ENCODE measurements at regions not wholly inside any gene's neighbourhood (a gene's known extent, or its start where the extent isn't known, plus 50 kb on each side); places are given as distances from the start of the nearest gene placed in this dataset.
"Not testable (repeated sequence)": the region's sequence is repeated elsewhere in the genome, so short reads cannot be mapped to it uniquely, and the experiment has no call there.

DNA sequence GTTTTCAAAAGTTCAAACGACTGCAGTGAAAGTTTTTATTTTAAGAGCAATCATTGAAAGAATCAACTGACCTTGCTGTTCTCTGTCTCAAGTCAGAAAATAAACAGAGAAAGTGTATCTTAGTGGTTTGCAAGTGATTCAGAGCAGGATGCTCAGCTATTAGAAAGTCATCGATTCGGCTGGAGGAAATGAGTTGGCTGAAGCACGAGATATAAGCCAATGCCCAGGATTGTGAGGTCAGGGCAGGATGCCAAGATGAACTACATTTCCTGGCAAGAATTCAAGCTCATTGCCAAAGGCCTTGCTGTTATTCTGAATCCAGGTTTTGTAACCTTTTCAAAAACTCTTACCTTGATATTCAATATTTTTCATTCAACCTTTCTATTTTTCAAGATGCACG, 541.4 kb upstream of the BOD1L1 start:
- DNase-seq (ENCODE audit: low read depth in 3 of 3): no peak

DNA sequence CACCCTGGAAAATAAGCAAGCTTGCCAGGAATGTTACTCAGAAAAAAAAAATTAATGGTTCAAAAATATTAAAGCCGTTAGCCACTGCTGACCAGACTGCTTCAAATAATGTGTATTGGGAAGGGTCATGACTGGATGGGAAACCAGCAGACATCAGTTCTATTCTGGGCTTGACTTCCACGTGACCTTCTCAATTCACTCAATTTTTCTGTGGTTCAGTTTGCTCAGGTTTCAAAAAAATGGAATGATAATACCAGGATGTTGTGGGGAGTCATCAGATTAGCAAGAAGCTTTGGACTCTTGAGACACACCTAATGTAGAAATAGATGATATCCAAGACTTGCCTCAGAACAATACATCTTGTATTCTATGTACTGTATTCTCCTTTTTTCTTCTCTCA, 541.9 kb upstream of the BOD1L1 start:
- DNase-seq (ENCODE audit: low read depth in 3 of 3): no peak

DNA sequence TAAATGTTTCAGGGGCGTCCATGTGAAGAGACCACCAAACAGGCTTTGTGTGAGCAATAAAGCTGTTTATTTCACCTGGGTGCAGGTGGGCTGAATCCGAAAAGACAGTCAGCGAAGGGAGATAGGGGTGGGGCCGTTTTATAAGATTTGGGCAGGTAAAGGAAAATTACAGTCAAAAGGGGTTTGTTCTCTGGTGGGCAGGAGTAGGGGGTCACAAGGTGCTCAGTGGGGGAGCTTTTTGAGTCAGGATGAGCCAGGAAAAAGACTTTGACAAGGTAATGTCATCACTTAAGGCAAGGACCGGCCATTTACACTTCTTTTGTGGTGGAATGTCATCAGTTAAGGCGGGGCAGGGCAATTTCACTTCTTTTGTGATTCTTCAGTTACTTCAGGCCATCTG, 542.4 kb upstream of the BOD1L1 start:
- DNase-seq (ENCODE audit: low read depth in 3 of 3): not testable (repeated sequence)

DNA sequence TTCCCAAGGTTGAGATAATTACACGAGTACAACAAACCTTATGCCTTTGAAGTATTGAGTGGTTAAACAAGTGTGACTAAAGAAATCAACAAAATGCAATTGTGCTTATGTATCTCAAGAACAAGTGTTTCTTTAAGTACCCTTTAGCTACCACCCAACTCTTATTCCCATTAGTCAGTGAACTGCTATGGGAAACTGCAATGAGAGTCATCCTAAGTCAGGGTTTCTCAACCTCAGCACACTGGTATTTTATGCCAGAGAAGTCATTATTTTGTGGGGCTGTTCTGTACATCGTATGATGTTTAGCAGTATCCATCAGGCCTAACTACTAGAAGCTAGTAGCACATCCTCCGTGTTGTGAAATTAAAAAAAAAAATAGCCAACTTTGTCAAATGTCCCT, 549.1 kb upstream of the BOD1L1 start:
- no peak for DNase-seq (ENCODE audit: low read depth in 3 of 3)

DNA sequence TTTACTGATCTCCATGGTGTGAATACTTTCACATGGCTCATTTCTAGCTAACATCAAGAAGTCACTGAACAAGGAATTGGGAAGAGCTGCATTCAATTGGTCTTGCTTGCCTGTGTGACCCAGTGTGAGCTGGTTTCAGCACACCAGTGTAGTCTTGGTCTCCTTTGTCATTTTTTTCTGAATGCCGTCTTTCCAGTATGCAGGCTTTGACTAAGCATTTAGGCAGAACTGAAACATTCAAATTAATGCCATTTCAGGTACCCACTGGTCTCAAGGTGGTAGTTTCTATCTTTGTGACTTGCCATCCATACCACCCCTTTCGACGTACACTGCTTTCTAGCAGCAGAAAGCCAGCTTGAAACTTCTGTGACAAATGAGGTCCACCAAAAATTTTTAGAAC, 550.5 kb upstream of the BOD1L1 start:
- no peak for DNase-seq (ENCODE audit: low read depth in 3 of 3)

DNA sequence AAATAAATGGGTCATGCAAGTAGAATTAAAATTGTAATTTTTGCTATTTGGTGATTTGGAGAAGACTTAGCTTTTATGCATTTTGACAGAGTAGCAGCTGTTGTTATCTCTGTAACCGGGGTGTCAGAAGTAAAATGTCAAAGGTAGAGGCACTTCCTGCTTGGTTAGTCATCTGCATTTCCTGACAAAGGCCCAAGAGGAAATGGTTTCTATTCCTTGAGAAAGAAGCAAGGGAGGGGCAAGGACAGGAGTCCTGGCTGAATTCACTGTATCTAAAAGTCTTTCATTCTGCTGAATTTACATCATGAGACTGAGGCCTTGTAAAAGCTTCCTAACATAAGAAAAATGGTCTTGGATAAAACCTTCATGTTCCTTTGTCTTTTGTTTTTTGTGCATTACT, 550.9 kb upstream of the BOD1L1 start:
- DNase-seq (ENCODE audit: low read depth in 3 of 3): no peak

DNA sequence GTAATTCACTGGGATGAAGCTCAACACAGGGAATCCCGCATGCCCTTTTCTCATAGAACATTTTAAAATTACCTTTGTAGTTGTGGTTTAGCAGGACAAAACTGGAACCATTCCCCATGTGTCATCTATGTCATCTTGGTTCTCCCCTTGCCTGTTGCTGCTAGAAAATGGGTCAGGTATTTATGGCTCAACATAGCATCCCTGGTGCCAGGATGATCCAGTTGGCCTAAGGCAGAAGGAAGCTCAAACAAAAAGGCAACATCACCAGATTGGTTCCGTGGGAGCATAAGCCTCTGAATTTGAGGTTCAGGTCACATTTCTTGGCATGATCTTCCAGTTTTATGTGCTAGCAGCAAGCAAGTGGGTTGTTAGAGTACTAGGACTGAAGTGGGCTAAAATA, 552.6 kb upstream of the BOD1L1 start:
- no peak for DNase-seq (ENCODE audit: low read depth in 3 of 3)

DNA sequence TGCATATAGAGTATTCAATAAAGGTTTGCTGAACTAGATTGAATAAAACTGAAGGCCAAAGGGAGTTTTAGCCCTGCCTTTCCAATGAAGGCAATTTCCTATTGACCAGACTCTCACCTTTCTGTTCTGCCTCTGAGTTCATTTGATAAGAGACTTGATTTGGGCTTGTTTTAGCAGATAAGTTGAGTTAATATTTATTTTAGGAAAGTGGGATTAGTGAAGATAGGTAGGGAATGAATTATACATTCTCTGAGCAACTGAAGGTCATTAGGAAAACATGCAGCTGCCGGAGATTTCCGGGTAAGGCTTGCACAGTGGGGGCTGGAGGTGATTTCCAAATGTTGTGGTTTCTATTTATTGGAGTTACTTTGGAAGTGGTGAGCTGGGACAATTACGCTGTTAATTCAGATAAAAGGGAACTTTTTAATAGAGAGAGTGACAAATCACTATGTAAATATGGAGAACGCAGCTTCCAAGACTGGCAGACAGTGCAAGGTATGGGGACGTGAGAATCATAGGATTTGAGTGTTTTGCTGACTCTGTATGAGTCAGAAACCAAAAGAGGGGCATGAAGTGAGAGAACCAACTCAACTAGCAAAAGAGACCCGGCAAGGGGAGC, 553.6 kb upstream of the BOD1L1 start:
- DNase-seq (ENCODE audit: low read depth in 3 of 3): no peak

DNA sequence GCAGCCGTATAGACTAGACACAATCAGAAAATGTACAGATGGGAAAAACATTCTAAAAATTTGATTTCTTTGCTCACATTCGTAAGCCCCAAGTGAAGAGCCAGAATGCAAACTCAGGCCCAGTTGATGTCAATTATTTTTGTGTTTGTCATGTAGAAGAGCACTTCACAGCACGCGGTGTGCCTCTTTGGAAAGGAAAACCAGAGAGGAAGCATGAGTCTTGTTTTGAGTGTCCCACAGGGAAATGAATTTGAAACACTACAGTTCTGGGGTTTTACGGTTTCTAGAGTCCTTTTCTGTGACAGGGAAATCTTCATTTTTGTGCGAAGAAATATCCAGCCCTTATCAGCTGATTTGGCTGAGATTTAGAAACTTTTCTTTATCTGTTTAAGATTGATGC, 554.6 kb upstream of the BOD1L1 start:
- no peak for DNase-seq (ENCODE audit: low read depth in 3 of 3)

DNA sequence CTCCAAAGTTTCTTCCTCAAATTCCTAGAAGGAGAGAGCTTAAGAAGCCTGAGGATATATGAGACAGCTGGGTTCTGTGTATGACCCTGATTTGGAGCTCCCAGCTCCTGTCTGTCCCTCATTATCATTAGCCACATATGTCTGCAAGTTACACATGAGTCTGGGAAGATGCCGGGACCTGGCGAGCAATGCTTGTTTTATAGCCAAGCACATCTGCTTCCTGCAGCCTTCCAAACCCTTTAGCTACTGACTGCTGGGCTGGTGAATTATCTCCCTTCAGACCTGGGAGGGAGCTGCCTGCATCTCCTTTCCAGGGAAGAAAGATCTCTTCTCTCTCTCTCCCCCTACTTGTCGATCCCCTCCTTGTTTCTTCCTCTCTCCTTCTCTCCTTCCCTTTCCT, 556.7 kb upstream of the BOD1L1 start:
- no peak for DNase-seq (ENCODE audit: low read depth in 3 of 3)

DNA sequence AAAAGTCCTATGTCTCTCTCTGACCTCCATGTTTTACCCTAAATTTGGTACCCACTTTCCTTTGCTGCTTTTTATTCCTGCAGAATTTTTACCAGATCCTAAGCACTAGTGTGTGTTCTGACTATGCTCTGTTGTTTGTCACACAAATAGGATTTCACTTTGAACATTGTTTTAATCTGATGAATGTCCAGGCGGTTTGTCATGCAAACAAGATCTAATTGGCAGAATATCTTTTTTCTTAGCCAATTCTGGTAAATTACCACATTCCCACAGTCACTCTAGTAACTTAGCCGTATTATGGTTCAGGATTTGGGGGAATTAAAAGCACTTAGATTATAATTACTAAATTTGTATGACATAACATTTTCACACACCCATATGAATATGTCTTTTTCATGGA, 557.2 kb upstream of the BOD1L1 start:
- DNase-seq (ENCODE audit: low read depth in 3 of 3): no peak

DNA sequence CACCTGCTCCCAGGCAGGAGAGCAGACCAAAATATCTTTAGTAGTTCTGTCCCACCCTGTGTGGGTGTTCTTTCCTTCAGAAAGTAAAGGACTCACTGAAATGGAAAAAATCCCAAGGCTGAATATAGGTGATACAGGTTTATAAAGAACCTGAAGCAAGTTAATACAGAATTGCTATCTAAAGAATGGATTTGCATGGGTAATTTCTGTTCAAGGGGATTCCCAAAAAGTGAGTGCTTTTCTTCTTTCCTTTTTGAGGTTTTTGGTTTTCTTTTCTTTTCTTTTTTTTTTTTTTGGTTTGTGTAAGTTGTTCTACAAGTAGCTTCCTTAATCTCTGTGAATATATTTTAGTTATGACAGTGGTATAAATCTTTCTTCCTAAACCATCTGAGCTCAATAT, 560.7 kb upstream of the BOD1L1 start:
- DNase-seq (ENCODE audit: low read depth in 3 of 3): no peak

DNA sequence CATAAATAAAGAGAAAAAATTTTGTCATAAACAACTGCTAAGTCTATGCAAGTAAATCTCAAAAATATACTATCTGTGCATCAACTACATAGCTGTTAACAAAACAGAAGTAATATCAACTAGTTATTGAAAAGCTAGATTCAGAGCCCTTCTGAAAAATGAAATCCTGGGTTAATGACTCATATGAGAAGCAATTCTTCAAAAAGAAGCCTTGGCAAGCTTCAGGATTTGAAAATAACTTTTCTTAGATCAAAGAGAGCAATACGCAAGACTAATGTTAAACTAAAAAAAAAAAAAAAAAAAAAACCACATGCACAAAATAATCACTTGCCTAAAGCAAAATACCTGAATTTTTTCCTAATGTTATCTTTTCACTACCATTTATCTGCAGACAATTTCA, 566.1 kb upstream of the BOD1L1 start:
- no peak for DNase-seq (ENCODE audit: low read depth in 3 of 3)

DNA sequence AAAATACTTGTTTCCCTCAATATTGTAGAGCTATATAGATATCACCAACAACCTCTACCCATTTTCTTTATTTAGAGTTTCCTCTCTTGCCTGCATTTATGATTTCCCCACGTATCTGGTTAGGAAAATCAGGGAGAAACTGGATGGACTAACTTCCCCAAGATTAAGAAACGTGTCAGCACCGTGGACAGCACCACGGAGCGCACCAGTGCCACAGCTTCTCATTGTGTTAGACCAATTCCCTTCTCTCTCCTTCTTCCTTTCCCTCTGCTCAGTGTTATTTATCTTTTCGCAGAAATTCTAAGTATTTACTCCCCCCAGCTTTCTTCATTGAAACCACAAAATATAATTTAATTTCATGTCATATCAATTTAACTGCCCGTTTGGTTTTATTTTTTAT, 568.6 kb upstream of the BOD1L1 start:
- no peak for DNase-seq (ENCODE audit: low read depth in 3 of 3)

DNA sequence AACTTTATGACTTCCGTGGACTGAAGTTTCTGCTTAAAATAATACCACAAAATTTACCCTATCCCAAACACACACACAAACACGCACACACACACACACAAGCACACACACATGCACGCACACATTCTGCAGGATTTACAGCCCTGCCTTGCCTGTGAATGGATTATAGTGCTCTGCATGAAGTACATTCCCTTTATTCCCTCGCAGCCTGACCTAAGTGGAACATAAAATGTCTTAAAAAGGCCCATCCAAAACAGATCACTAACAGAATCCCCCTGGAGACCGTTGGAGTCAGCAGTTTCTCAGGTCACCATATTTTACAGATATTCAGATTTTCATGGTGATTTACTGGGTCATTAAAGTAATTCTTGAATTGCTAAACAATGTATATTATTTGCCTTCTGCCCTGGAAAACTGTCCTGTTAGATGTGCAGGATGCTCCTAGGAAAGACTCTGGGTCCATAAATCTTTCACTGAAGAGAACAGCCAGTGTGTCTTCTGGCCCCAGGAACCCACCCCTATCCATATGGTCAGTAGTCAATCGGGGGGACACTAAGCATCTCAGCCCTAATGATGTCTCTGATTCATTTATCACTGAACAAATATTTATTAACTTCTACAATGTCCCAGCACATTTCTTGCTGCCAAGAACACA, 587.7 kb upstream of the BOD1L1 start:
- DNase-seq (ENCODE audit: low read depth in 3 of 3): no peak

DNA sequence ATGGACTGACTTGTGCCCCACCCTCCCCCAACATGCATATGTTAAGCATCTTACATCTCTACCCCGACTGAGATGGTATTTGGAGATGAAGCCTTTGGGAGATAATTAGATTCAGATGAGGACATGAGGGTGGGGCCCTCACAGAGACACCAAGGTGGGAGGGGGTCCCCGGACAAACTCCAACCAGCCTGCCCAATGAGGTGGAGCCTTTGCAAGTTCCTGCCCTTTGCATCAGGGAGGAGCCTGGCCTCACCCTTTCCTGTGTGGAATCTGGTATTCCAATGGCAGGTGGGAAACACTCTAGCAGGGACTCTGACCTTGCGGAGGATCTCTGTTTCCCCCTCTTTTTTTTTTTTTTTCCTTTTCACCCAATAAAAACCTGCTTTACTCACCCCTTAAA, 589.9 kb upstream of the BOD1L1 start:
- no peak for DNase-seq (ENCODE audit: low read depth in 3 of 3)

DNA sequence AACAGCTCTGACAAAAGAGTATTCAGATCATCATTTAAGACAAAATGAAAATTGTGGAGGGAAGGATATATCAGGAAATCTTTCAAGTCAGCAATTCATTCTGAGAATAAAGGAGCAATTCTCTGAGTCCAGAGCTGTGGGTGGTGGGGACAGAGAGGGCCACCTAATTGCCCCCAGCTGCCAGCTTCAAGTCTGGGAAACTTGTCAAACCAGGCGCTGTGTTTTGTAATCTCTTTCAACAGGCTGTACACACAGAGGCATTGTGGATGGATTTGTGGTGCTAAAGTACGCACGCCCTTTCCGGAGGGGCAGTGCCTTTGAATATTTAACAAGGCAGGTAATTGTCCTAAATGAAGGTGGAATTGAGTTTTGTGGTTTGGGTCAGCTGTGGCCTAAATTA, 591.1 kb upstream of the BOD1L1 start:
- DNase-seq (ENCODE audit: low read depth in 3 of 3): no peak

DNA sequence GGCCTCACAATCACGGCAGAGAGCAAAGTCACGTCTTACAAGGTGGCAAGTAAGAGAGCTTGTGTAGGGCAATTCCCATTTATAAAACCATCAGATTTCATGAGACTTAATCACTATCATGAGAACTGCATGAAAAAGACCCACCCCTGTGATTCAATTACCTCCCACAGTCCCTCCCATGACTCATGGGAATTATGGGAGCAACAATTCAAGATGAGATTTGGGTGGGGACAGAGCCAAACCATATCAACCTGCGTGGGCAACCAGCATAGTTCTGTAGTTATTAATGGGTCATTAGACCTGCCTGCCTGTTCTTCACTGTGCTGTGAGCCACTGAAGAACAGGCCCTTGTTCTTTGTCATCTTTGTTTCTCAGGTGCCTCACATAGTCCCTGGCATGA, 593.7 kb upstream of the BOD1L1 start:
- no peak for DNase-seq (ENCODE audit: low read depth in 3 of 3)

DNA sequence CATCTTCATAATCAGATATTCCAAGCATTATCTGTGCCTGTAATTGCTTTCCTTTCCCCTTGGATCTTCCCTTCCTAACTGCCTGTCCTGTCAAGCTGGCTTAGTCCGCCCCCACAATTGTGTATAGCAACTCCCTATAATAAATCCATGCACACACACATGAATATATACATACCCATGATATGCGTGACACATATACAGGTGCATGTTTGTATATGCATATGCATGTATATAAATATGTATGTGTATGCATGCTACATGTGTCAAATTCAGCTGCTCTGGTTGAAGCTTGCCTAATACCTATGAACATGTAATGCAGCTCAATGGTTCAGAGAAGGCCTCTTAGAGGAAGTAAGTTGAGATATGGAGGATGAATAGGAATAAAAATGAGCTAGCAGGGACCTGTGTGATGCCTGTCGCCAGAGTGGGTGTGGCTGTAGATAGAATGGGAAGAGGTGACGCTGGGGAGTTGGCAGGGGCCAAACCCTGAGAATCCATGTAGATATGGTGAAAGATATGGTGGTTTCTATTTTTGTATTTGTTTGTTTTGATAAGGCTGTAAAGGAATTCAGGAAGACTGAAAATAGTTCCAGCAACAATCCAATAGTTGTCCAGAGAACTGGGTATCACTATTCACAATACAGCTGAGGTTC, 595.0 kb upstream of the BOD1L1 start:
- DNase-seq (ENCODE audit: low read depth in 3 of 3): no peak

DNA sequence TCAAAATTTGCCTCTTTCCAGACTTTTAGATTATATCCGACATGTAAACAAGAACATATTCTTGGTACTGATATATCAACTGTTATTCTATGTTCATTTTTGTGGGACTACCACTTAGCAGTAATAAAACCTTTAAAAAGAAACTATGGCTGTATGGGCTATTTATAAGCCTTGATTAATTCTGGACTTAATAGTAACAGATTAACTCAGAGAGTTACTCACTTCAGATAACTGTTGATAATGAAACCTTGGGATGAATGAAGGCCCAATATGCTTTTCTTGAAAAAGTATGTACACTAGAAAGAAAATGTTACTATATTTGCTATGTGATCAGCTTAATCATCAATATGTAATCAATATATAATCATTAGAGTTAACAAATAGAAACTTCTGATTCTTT, 595.9 kb upstream of the BOD1L1 start:
- no peak for DNase-seq (ENCODE audit: low read depth in 3 of 3)

DNA sequence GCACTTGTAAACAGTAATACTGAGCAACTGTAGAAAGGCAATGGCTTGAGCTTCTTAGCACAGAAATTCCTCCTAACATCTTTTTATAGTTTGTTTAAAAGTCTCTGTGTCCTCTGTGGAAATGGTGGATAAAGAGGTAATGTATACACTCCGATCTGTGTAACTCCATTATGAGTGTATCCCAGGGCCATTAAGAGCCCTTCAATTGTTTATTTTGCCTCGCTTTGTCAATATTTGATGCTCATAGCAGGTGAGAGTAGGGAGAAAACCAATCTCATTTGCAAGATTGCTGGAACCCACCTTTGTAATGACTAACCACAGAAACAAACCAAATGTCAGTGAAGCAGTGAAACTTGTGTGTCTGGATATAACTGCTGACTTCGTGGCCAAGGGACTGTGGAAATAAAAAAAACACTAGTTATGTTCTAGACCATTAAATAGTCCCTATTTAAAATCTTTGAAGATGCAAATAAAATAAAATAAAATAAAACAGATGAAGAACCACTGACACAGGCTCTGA, 598.2 kb upstream of the BOD1L1 start:
- DNase-seq (ENCODE audit: low read depth in 3 of 3): no peak

DNA sequence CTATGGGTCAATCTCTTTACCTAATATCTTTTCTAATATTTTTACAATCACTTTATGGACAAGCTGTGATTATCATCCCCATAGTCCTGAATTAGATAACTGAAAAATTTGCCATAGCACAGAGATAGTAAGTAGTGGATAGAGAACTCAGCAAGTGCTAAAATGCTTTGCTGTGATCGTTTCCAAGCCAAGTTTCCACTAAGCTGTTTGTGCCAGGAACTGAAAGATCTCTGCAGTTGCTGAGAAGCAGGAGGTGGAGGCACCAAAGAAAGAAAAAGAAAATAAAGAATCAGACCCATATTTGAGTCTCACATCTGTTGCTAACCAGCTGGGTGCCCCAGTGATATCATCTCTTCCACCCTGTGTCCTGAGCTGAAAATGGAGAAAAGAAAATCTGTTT, 605.6 kb upstream of the BOD1L1 start:
- no peak for DNase-seq (ENCODE audit: low read depth in 3 of 3)

DNA sequence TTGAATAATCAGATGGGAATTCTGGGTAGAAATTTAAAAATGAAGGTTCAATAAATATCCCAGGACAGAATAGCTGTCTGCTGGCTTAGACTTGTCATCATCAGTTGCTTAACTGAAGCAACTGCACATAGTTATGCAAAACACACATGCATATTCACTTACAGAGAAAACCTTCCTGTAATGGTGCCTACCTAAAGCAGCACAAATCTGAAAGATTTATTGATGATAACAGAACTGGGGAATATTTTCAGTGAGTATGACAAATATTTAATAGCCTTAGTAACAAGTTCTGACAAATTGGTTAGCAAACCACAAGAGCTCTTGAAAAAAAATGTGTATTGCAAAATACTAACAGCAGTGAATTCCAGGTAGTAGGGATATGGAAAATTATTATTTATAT, 606.8 kb upstream of the BOD1L1 start:
- DNase-seq (ENCODE audit: low read depth in 3 of 3): no peak

Measured in stimulated activated CD4-positive, alpha-beta T cell treated with anti-CD3 and anti-CD28 coated beads, TNF-alpha, amount 100 ng/mL, for 24 hours (primary cell).